K562 (cell line): ENCODE measurements at regions not wholly inside any gene's neighbourhood (a gene's known extent, or its start where the extent isn't known, plus 50 kb on each side); places are given as distances from the start of the nearest gene placed in this dataset.

Experiments used
- ATAC-seq: fragments of 200-7000 bp; cut with Tn5 transposase; 3 replicates; pipeline ENCODE4 v1.9.1; 2020; ENCODE audit warnings: moderate library complexity
- BruUV-seq: library from RNA; stranded (reverse); fragments of 400-500 nt; replicated peaks from 2 replicates; lab custom pipeline; 2021; lab: Mats Ljungman, UMichigan
- CTCF ChIA-PET: fragments of 300-600 bp; formaldehyde crosslinking; extraction: SDS; loops from one replicate; lab custom pipeline; 2021; ENCODE audit warnings: low intra/inter-chr PET ratio; lab: Yijun Ruan, JAX
- POLR2A ChIA-PET: fragments of 300-600, 350-650 bp; sonication (Branson Sonifier 250); formaldehyde crosslinking; extraction: SDS; loops from one replicate; lab custom pipeline; 2021; ENCODE audit warnings: antibody characterized with exemption, inconsistent platforms; lab: Yijun Ruan, JAX
- DNase-seq, 4 experiments: peaks; one replicate each; pipeline versions ENCODE4 v3.0.0 to v3.0.0-alpha.2; 2011 to 2018; ENCODE audit warnings: low spot score in 3 of 4, mixed read lengths in 3 of 4; ENCODE audit errors: extremely low read depth in 1 of 4
- FAIRE-seq: peaks from 2 replicates; lab custom pipeline; 2011; peaks lifted over from hg19 to GRCh38; lab: Jason Lieb, UNC
- H2AFZ ChIP-seq: 2 replicates; pipeline ENCODE4 v1.6.0; 2011; ENCODE audit warnings: low read depth, low read length, control low read depth, inconsistent platforms
- H3K27ac ChIP-seq: fragments of 200-600 bp; 3 replicates; pipeline ENCODE4 v1.8.0; 2011; ENCODE audit warnings: low read depth, mild to moderate bottlenecking, control low read depth, inconsistent platforms, low read length, moderate library complexity, mixed read lengths; ENCODE audit errors: extremely low read depth
- H3K27me3 ChIP-seq, 2 experiments: fragments of 300-600 bp in 1 of 2; 2 replicates in 1 of 2; 3 replicates in 1 of 2; pipeline versions ENCODE4 v1.6.0 to v1.8.0; 2011; ENCODE audit warnings: inconsistent platforms in 2 of 2, low read length in 2 of 2, mild to moderate bottlenecking in 1 of 2, mixed read lengths in 1 of 2, moderate library complexity in 1 of 2; ENCODE audit not compliant: control insufficient read depth in 2 of 2, insufficient read depth in 2 of 2
- H3K36me3 ChIP-seq: fragments of 300-600 bp; 3 replicates; pipeline ENCODE4 v1.8.0; 2011; ENCODE audit warnings: mild to moderate bottlenecking, low read length, inconsistent platforms; ENCODE audit not compliant: control insufficient read depth, insufficient read depth
- H3K4me1 ChIP-seq, 2 experiments: fragments of 200-600 bp in 1 of 2; replicated peaks in 1 of 2; 2 replicates in 1 of 2; 3 replicates in 1 of 2; pipeline versions ENCODE4 v1.5.1 to v1.8.0; 2011; ENCODE audit warnings: inconsistent platforms in 2 of 2, low read length in 2 of 2, mild to moderate bottlenecking in 1 of 2, mixed read lengths in 1 of 2, moderate library complexity in 1 of 2; ENCODE audit not compliant: control insufficient read depth in 2 of 2, insufficient read depth in 2 of 2
- H3K4me2 ChIP-seq: 2 replicates; pipeline ENCODE4 v1.6.1; 2011; ENCODE audit warnings: low read length, control low read depth, inconsistent platforms, mixed read lengths; ENCODE audit not compliant: insufficient read depth
- H3K4me3 ChIP-seq: fragments of 200-600 bp; sonication (generic), shearing (Covaris generic); 2 replicates; pipeline ENCODE4 v1.5.1; 2016; ENCODE audit warnings: control low read depth, inconsistent platforms
- H3K79me2 ChIP-seq: fragments of 200-600 bp; 3 replicates; pipeline ENCODE4 v1.8.0; 2011; ENCODE audit warnings: low read length, inconsistent platforms; ENCODE audit not compliant: control insufficient read depth, insufficient read depth
- H3K9ac ChIP-seq, 2 experiments: 2 replicates each; pipeline versions ENCODE4 v1.6.0 to v1.6.1; 2011; ENCODE audit warnings: low read depth in 2 of 2, low read length in 2 of 2, control low read depth in 1 of 2, inconsistent platforms in 1 of 2, mild to moderate bottlenecking in 1 of 2, mixed read lengths in 1 of 2; ENCODE audit not compliant: insufficient read depth in 1 of 2
- H3K9me1 ChIP-seq: one replicate; pipeline ENCODE4 v1.6.0; 2011; ENCODE audit warnings: inconsistent platforms, mild to moderate bottlenecking, low read length, moderate library complexity; ENCODE audit not compliant: control insufficient read depth, insufficient read depth
- H3K9me3 ChIP-seq: replicated peaks from 2 replicates; pipeline ENCODE4 v1.5.1; 2011; ENCODE audit warnings: low read depth, low read length, inconsistent platforms; ENCODE audit not compliant: control insufficient read depth, insufficient read depth
- H4K20me1 ChIP-seq: replicated peaks from 2 replicates; pipeline ENCODE4 v1.6.1; 2011; ENCODE audit warnings: low read length, inconsistent platforms, mixed read lengths; ENCODE audit not compliant: control insufficient read depth, insufficient read depth
- BMI1 ChIP-seq: fragments of 150-350 bp; IDR thresholded peaks from 2 replicates; pipeline ENCODE4 v1.6.1; 2014; ENCODE audit warnings: low read length
- MCM5 ChIP-seq: fragments of 450-650 bp; IDR thresholded peaks from 2 replicates; pipeline ENCODE4 v1.6.1; 2016; ENCODE audit warnings: low read depth
- TSHZ1 ChIP-seq: fragments of 250-450 bp; sonication (Bioruptor Pico); IDR thresholded peaks from 2 replicates; pipeline ENCODE4 v1.4.0; 2020; ENCODE audit warnings: mild to moderate bottlenecking, moderate library complexity
- ZNF12 ChIP-seq: sonication (generic); formaldehyde crosslinking; IDR thresholded peaks from 2 replicates; pipeline ENCODE4 v1.4.0; 2020; ENCODE audit warnings: mild to moderate bottlenecking, missing genetic modification reagents
- ZSCAN32 ChIP-seq: fragments of 450-650 bp; formaldehyde crosslinking; IDR thresholded peaks from 2 replicates; pipeline ENCODE4 v1.4.0; 2020; ENCODE audit warnings: mild to moderate bottlenecking, moderate library complexity
- WGBS: fragments of 100-300 bp; shearing (Covaris generic); methylation state at CpG from one replicate; pipeline ENCODE4 v1.1.6; 2016; ENCODE audit warnings: low coverage, mixed read lengths; ENCODE audit not compliant: insufficient coverage; ENCODE audit errors: missing lambda C conversion rate; 5-methylcytosine and 5-hydroxymethylcytosine counted together
- in situ Hi-C: fragments of 300-500 bp; cut with MboI; formaldehyde crosslinking; loops from 4 replicates; pipeline ENCODE4 v1.15.0; 2018; ENCODE audit warnings: inconsistent platforms, mixed read lengths
- intact Hi-C: fragments of 100-400 bp; cut with micrococcal nuclease; formaldehyde crosslinking; loops from 2 replicates; pipeline ENCODE4 v1.14.2; 2022

- Histone ChIP-seq H3K4me3 (no peak overlapping the region), H3K27ac (no peak overlapping the region), H3K9me3 (no peaks in the 10 kb centered on the region), H2AFZ (no peak overlapping the region), H3K4me1 (no peaks in the 10 kb centered on the region), H3K27me3 (peaks cover 5 to 7% of the 10 kb centered on the region in 2 experiments; a peak in 2 of 5 replicates), H4K20me1 (no peaks in the 10 kb centered on the region), H3K4me2 (no peak overlapping the region), H3K9me1 (no peaks in the 10 kb centered on the region), H3K36me3 (no peaks in the 10 kb centered on the region), H3K9ac (no peak overlapping the region), H3K79me2 (no peaks in the 10 kb centered on the region)
- ATAC-seq (no peak), DNase-seq (no peak), FAIRE-seq (no peak)
- POLR2A ChIA-PET: interaction anchor here (0.5 kb wide), 1 partner anchor 1165 kb away, joined by 3 read pairs; no protein-coding TSS in a partner anchor
- WGBS: 0% methylated on average over 10 of the region's 10 CpGs
- in situ Hi-C loops (no loop called here), intact Hi-C loops (no loop called here)
- BruUV-seq: no TSS peak
- TF ChIP-seq ZNF12 (CRISPR knock-in tag) (no peak), MCM5 (no peak)
- CTCF ChIA-PET: no interaction called here
Measured at GRCh38 chr6:40293460-40294185, 293.5 kb downstream of the LRFN2 start.

- 0% methylated on average over 1 of the region's 1 CpG for WGBS
- Histone ChIP-seq H3K4me1 (no peaks in the 10 kb centered on the region), H3K9me3 (no peaks in the 10 kb centered on the region), H3K9me1 (no peaks in the 10 kb centered on the region), H3K4me2 (no peak overlapping the region), H3K9ac (no peak overlapping the region), H4K20me1 (no peaks in the 10 kb centered on the region), H3K27ac (no peak overlapping the region), H3K4me3 (no peak overlapping the region), H3K27me3 (peaks cover 5 to 7% of the 10 kb centered on the region in 2 experiments; a peak in 2 of 5 replicates), H2AFZ (no peak overlapping the region), H3K36me3 (no peaks in the 10 kb centered on the region), H3K79me2 (no peaks in the 10 kb centered on the region)
- CTCF ChIA-PET: no interaction called here
- no TSS peak for BruUV-seq
- intact Hi-C loops (no loop called here), in situ Hi-C loops (no loop called here)
- POLR2A ChIA-PET: interaction anchor here (0.5 kb wide), 1 partner anchor 1166 kb away, joined by 3 read pairs; no protein-coding TSS in a partner anchor
- ATAC-seq (no peak), FAIRE-seq (no peak), DNase-seq (no peak)
- TF ChIP-seq TSHZ1 (CRISPR knock-in tag): no peak
- no peak for TF ChIP-seq ZSCAN32
- TF ChIP-seq BMI1: no peak
Measured at GRCh38 chr6:40293060-40293459, 294.1 kb downstream of the LRFN2 start.
